NCI-H226 (cell line): ENCODE measurements at regions not wholly inside any gene's neighbourhood (a gene's known extent, or its start where the extent isn't known, plus 50 kb on each side); places are given as distances from the start of the nearest gene placed in this dataset.
A peak's percentile ranks its signal among the peaks of the same experiment; 100 is the strongest.

ENCODE experiments used
- DNase-seq: peaks from one replicate; pipeline ENCODE4 v3.0.0-alpha.2; 2015

DNA sequence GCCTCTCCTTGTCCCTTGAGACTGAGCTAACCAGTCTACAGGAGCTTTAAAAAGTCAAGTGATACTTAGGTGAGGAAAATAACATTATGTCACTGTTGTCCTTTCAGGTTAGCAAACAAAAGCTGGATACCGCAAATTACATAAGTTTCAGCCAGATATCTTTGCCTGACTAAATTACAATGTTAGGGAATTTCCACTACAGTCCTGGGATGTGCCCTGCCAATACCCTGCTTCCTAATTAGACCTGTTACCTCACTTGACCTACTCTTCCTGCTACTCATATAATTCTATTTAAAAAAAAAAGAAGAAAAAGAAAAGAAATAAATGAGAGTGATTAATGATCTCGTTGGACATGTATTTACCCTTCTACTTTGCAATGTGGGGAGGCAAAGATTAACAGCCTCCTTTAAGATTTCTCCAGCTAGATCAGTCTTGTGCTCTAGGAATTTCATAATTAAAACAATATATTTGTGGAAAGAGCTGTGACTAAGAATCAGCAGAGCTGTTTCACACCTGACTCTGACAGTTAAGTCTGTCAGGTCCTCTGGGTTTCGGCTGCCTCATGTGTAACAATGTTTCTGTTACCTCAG lies 318.9 kb downstream of the HDGFL1 start:
- DNase-seq, result peak; percentile 32

DNA sequence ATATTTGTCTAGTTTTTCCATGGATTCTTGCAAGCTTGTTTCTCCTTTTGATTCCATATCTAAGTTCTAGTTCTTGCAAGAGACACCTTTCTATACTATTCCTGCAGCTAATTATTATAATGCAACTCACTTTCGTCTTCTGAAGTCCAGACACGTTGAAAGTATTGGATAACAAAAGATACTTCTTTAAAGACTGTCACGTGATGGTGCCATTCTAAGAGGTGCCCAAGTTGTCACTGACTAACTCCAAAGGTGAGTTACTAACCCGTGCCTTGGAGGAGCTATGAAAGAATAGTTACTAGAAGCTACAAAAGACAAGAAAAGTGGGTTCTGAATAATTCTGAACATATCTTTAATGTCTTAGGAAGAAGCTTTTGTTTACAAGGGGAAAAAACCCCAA lies 322.6 kb downstream of the HDGFL1 start:
- no peak for DNase-seq

DNA sequence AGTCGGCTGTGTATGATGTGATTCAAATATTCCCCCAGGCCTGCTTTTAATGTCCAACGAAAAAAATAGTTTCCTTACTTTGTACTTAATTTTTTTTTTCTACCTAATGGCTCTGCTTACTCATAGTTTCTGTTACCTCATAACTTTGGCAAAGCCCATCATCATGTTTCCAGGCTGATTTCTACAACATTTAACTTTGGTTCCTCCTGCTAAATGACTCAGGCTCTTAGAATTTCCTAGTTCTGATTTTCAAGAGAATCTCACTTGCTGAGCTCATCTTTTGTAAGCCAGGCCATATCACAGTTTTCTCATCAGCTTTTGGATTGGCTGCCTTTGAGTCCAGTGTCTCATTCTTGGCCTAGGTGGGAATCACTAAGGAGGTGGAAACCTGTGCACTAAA lies 323.1 kb downstream of the HDGFL1 start:
- DNase-seq, result peak; percentile 96

GRCh38 chr6:22896696-22897095 lies 327.3 kb downstream of the HDGFL1 start:
- no peak for DNase-seq

DNA sequence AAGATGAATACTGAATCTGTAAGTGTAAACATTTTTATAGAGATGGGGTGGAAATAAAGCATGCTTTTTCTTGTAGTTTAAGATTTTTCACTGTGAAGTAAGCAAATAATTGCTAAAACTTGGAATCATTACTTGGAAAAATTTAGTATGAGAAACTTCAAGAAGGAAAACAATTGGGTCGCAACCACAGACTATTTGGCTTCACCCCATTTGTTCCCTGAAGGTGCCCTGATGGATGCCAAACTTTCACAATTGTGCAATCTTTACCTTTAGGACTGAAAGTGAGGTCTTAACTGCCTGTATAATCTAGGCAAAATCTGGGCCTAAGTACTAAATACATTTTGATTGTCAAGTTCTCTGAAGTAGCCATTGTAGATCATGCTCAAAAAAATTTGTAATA lies 330.1 kb downstream of the HDGFL1 start:
- DNase-seq, result no peak

DNA sequence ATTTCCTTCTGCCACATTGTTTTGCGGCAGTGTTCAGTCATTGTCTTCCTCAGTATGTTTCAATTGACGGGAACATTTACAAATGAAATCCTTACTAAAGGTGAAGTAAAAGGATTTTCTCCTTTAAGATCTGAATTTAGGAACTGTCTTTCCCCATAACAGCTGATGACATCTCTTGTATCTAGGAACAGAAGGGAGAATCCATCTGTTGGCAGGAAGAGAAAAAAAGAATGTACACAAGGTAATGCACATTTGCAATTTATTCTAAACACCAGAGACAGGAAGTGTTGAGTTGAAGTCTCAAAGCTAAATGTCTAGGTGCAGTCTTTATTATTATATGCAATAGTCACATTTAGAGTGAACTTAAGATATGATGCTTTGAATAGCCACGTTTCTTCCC lies 334.5 kb downstream of the HDGFL1 start:
- DNase-seq, result no peak

DNA sequence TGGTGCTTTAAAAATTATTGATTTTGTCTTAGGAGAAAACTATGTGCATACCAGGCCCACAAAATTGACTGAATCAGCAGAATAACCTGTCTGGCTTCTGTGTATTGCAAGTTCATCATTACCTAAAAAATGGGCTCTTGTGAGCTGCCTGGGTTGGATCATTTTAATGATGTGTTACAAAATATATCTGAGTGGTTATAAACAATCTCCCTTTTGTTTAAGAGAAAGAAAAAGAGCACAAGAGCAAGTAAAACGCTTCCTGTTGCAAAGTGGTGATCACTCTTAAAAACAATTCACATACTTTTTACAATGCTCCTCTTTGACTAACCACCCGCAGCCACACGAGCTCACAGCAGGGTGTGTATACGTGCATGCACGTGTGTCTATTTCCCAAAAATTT lies 335.1 kb downstream of the HDGFL1 start:
- no peak for DNase-seq

DNA sequence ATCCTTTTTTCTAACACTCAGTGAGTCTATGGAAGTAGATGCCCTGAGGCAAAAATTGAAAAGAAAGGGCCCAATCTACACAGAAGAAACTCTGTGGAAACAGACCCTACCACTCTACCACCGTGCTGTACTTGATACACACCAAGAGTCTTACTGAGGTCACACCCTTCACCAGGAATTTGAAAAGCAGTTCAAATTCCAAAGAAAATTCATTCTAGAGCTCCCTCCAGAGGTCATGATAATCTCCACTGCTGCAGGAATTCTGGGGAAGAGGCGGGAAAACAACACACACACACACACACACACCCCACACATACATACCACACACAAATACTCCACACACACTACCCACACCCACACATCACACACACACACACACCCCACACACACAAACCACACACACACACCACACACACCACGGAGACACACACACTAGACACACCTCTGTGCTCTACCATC lies 336.8 kb downstream of the HDGFL1 start:
- peak; percentile 63 for DNase-seq

- DNase-seq, result no peak
Observed at GRCh38 chr6:22907085-22907484, 337.7 kb downstream of the HDGFL1 start.

DNA sequence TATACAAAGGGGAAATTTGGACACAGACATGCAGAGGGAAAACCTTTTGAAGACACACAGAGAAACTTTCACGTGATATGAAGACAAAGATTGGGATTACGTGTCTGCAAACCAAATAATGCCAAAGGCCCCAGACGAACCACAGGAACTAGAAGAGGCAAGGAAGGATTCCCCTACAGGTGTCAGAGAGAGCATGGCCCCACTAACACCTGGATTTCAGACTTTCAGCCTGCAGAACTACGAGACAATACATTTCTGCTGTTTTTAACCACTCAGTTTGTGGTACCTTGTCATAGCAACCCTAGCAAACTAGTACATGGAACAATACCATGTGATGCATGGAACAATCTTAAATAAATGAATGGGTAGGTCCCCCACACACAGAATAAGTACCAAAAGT lies 341.0 kb downstream of the HDGFL1 start:
- no peak for DNase-seq

DNA sequence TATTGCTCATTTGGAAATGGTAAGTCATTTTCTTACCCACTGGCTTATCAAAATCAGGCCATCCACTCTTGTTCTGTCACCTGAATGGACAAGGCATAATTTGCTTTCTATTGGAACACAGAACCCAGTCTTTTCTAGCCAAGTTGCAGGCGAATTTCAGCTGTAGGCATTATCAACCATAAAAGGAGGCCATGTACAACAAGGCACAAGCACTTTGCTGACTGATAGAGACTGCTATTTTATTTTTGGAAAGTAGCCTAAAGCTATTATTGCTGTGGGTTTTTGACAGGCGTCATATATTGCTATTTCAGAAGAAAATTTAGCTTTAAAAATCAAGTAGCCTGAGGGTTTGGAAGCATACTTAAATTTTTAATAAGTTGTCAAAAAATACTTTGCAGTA lies 344.2 kb downstream of the HDGFL1 start:
- DNase-seq, result no peak

DNA sequence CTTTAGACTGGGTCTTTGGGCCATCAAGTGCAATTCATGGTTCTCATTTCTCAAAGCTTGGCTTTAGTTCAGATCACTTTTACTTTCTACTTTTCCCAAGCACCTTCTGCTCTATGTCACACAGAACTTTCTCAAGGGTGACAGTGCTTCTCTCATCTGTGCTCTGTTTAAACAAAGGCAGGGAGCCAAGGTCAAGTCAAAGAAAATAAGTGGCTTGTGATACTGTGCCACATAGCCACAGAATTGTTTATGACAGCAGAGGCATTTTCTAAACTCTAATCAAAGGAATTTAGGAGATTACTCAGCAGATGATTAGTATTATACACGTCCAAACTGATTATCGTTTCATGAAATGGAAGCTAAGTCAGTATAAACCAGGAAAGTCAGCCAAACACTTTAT lies 348.0 kb downstream of the HDGFL1 start:
- no peak for DNase-seq

GRCh38 chr6:22921828-22922227 lies 352.5 kb downstream of the HDGFL1 start:
- DNase-seq, result no peak

DNA sequence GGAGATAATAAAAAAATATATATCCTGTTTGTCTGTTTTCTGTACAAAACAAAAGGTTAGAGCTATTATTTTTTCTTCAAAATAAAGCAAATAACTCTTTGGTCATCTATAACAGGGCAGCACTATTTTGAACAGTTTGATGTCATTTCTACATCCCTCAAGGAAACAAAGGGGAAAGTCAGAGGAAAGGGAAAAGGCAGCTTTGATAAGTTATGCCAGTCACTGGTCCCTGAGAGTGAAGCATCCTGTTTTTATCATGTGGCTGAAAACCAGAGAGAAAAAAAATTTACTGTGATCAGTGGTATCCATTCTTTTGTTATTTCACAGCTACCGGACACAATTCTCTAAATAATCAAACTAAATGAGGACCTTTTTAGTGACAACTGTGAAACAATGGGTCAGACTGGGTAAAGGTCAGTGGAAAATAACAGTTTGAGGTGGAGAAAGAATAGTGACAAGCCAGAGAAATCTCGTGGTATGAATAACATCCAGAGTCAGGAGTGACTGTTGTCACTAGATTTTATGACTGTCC lies 356.0 kb downstream of the HDGFL1 start:
- no peak for DNase-seq

GRCh38 chr6:22925920-22926789 lies 356.8 kb downstream of the HDGFL1 start:
- DNase-seq, result no peak

GRCh38 chr6:22926790-22927354 lies 357.5 kb downstream of the HDGFL1 start:
- DNase-seq, result no peak

- DNase-seq, result no peak
Observed at GRCh38 chr6:22928775-22929174, 359.4 kb downstream of the HDGFL1 start.

DNA sequence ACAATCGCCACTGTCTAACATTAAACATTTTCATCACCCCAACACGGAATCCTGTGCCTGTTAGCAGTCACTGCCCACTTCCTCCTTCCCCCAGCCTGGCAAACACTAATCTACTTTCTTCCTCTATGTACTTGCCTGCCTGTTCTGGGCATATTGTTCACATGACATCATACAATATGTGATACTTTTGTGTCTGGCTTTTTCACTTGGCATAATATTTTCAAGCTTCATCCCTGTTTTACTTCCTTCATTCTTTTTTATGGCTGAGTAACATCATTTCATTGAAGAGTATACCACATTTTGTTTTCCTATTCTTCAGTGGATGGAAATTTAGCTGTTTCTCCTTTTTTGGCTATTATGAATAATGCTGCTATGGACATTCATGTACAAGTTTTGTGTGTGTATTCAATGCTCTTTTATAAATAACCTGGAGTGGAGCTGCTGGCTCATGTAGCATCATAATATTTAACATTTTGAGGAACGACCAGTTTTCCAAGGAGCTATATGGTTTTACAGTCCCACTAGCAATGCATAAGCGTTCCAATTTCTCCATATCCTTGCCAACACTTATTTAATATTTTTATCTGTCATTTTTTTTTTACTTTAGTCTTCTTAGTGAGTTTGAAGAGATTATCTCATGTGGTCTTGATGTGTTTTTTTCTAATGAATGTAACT lies 360.1 kb downstream of the HDGFL1 start:
- no peak for DNase-seq

GRCh38 chr6:22940581-22941290 lies 371.4 kb downstream of the HDGFL1 start:
- DNase-seq, result no peak

DNA sequence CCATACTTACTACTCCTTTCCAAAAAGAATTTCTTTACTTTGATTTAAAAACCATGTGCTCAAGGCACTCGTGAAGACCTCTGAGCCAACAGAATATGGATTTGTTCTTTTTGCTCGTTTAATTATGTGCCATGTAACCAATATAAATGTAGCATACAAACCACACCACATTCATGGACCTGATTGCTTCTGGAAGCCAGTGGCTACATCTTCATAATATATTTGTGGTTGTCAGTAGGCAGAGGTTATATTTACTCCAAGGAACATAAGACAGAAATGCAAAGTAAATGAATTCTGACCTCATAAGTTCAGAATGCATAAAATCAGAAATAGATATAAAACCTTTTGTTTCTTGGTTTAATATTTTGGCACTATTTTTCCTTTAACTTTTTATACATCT lies 373.0 kb downstream of the HDGFL1 start:
- no peak for DNase-seq

DNA sequence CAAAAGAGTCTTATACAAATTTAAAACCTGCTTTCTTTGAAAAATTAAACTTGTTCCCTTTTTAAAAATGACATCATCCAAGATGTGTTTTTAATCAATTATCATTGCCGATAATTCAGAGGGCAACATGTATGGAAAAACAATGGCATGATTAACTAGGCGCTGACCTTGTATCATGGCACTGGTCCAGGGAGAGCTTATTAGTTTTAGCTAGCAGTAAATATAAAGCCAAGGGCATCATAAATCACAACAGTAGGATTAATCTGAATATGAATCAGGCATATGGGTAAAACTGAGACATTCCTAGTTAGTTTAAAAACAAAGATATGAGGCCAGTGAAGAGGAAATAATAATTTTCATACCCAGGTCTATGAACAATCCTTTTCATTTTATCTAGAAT lies 374.0 kb downstream of the HDGFL1 start:
- DNase-seq, result no peak

DNA sequence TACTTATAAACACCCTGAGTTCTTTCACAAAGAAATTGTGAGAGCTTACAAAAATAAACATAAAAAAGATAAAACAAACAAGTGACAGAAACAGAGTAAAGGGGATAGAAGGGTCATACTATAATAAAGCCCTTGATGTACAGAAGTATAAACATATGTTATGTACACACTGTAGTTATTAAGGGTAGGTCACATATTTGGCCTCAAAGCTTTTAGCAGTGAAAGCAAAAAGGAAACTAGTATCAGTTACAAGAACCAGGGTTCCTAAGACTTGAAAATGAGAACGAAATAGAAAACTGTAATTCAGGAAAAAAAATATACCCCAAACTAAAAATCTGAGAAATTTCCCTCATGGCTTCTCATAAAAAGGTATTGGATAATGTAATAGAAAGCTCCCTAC lies 380.6 kb downstream of the HDGFL1 start:
- no peak for DNase-seq

DNA sequence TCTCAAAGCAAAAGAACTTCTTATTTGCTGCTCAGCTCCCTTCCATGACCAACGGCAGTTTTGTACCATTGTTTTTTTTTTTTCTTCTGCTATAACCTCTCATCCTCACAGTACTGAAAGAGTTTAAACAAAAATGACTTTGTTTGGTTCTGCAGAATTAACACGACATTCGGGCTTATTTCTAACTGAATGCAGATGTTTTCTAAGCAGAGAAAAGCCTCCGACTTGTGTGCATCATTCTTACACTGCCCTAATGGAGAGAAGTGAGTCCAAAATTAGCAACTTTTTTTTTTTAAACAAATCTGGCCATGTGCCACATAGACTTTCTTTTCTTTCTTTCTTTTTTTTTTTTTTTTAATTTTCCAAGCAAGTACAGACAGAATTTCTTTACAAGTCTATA lies 382.7 kb downstream of the HDGFL1 start:
- no peak for DNase-seq
